Neural progenitor cell (in vitro differentiated cells): ENCODE measurements at regions not wholly inside any gene's neighbourhood (a gene's known extent, or its start where the extent isn't known, plus 50 kb on each side); places are given as distances from the start of the nearest gene placed in this dataset.

Experiments
- EZH2 ChIP-seq: fragments of 200-600 bp; sonication (generic); IDR thresholded peaks from 2 replicates; pipeline ENCODE4 v1.6.1; 2017; ENCODE audit warnings: antibody characterized with exemption, mild to moderate bottlenecking, moderate library complexity
- EZH2phosphoT487 ChIP-seq: fragments of 200-600 bp; sonication (generic); IDR thresholded peaks from 2 replicates; pipeline ENCODE4 v1.6.1; 2017; ENCODE audit warnings: antibody characterized with exemption
- TF ChIP-seq, protein P1 (sequence below): fragments of 200-600 bp; sonication (generic); IDR thresholded peaks from 2 replicates; pipeline ENCODE4 v1.5.1; 2017; ENCODE audit warnings: antibody characterized with exemption, mild to moderate bottlenecking

DNA sequence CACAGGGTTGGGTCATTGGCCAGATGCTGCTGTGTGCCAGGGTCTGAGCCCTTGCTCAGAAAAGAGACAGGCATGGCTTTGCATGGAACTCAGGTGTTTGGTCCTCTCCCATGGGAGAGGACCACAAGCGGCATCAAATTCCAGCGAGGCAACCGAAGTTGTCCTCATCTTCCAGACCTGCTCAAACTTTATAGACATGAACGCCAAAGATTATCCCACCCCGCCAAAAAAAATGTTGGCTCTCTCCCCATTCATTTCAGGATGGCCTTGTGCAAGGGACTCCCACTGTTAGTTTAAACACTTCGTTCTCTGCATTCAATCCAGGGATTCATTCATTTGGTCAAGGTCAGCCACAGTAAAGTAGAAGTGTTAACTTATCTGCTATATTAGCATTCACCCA is 360.8 kb upstream of the ZFHX3 start:
- TF ChIP-seq, protein P1, sequence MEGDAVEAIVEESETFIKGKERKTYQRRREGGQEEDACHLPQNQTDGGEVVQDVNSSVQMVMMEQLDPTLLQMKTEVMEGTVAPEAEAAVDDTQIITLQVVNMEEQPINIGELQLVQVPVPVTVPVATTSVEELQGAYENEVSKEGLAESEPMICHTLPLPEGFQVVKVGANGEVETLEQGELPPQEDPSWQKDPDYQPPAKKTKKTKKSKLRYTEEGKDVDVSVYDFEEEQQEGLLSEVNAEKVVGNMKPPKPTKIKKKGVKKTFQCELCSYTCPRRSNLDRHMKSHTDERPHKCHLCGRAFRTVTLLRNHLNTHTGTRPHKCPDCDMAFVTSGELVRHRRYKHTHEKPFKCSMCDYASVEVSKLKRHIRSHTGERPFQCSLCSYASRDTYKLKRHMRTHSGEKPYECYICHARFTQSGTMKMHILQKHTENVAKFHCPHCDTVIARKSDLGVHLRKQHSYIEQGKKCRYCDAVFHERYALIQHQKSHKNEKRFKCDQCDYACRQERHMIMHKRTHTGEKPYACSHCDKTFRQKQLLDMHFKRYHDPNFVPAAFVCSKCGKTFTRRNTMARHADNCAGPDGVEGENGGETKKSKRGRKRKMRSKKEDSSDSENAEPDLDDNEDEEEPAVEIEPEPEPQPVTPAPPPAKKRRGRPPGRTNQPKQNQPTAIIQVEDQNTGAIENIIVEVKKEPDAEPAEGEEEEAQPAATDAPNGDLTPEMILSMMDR, result no peak
- TF ChIP-seq EZH2 (no peak), EZH2phosphoT487 (no peak)
